Smooth muscle cell (in vitro differentiated cells): ENCODE measurements at regions not wholly inside any gene's neighbourhood (a gene's known extent, or its start where the extent isn't known, plus 50 kb on each side); places are given as distances from the start of the nearest gene placed in this dataset.

Experiments
- DNase-seq: peaks from one replicate; lab custom pipeline; 2025; ENCODE audit not compliant: unreplicated experiment; lab: John Stamatoyannopoulos, UW
- H2AFZ ChIP-seq: fragments of 200-600 bp; sonication (generic); 2 replicates; pipeline ENCODE4 v1.6.0; 2016; ENCODE audit warnings: antibody characterized with exemption, low read depth, mild to moderate bottlenecking
- H3F3A ChIP-seq: fragments of 200-600 bp; sonication (generic); 2 replicates; pipeline ENCODE4 v1.6.0; 2017; ENCODE audit warnings: antibody characterized with exemption, low read depth
- H3K27ac ChIP-seq: fragments of 200-600 bp; sonication (generic); 2 replicates; pipeline ENCODE4 v1.5.1; 2016; ENCODE audit warnings: low read depth, mild to moderate bottlenecking
- H3K27me3 ChIP-seq: fragments of 200-600 bp; sonication (generic); 2 replicates; pipeline ENCODE4 v1.6.1; 2016; ENCODE audit warnings: low read depth, mild to moderate bottlenecking
- H3K36me3 ChIP-seq: fragments of 200-600 bp; sonication (generic); 2 replicates; pipeline ENCODE4 v1.5.1; 2016; ENCODE audit warnings: low read depth
- H3K4me1 ChIP-seq: fragments of 200-600 bp; sonication (generic); 2 replicates; pipeline ENCODE4 v1.5.1; 2016; ENCODE audit warnings: low read depth
- H3K4me2 ChIP-seq: fragments of 200-600 bp; sonication (generic); 2 replicates; pipeline ENCODE4 v1.6.0; 2016; ENCODE audit warnings: mild to moderate bottlenecking
- H3K4me3 ChIP-seq: fragments of 200-600 bp; sonication (generic); 2 replicates; pipeline ENCODE4 v1.5.1; 2016; ENCODE audit warnings: mild to moderate bottlenecking
- H3K79me2 ChIP-seq: fragments of 200-600 bp; sonication (generic); 2 replicates; pipeline ENCODE4 v1.6.0; 2016; ENCODE audit warnings: low read depth, mild to moderate bottlenecking
- H3K9ac ChIP-seq: fragments of 200-600 bp; sonication (generic); 2 replicates; pipeline ENCODE4 v1.6.0; 2016; ENCODE audit warnings: low read depth
- H3K9me3 ChIP-seq: fragments of 200-600 bp; sonication (generic); replicated peaks from 2 replicates; pipeline ENCODE4 v1.5.1; 2016; ENCODE audit warnings: low read depth
- H4K20me1 ChIP-seq: fragments of 200-600 bp; sonication (generic); 2 replicates; pipeline ENCODE4 v1.6.0; 2016; ENCODE audit warnings: low read depth
- CTCF ChIP-seq: fragments of 200-600 bp; sonication (generic); IDR thresholded peaks from 2 replicates; pipeline ENCODE4 v1.5.1; 2017; ENCODE audit warnings: borderline replicate concordance, mild to moderate bottlenecking, antibody characterized with exemption; ENCODE audit not compliant: insufficient read depth, poor library complexity, severe bottlenecking
- WGBS: methylation state at CpG from one replicate; pipeline ENCODE4 v1.1.7; 2016; ENCODE audit warnings: low lambda C conversion rate; 5-methylcytosine and 5-hydroxymethylcytosine counted together

- H3F3A ChIP-seq = no peaks in the 10 kb centered on the region
- WGBS = 89% methylated on average over 10 of the region's 10 CpGs
- H3K27me3 ChIP-seq = peaks cover 21% of the 10 kb centered on the region
- H3K27ac ChIP-seq = no peak overlapping the region
- H3K9me3 ChIP-seq = no peaks in the 10 kb centered on the region
- no peaks in the 10 kb centered on the region for H3K36me3 ChIP-seq
- no peak overlapping the region for H3K4me2 ChIP-seq
- no peak overlapping the region for H3K9ac ChIP-seq
- DNase-seq = no peak
- H4K20me1 ChIP-seq = no peaks in the 10 kb centered on the region
- no peak for TF ChIP-seq CTCF
- no peaks in the 10 kb centered on the region for H3K79me2 ChIP-seq
- H3K4me1 ChIP-seq = peaks cover 7% of the 10 kb centered on the region
- H3K4me3 ChIP-seq = no peak overlapping the region
- H2AFZ ChIP-seq = no peak overlapping the region
These were observed 180.0 kb upstream of the LINGO1 start for GRCh38 chr15:77812664-77813063.

- TF ChIP-seq CTCF = no peak
- no peaks in the 10 kb centered on the region for H3K79me2 ChIP-seq
- 70% methylated on average over 5 of the region's 5 CpGs for WGBS
These were observed 178.6 kb upstream of the LINGO1 start for GRCh38 chr15:77811270-77811669.

GRCh38 chr15:77810130-77810571 lies 177.4 kb upstream of the LINGO1 start:
- no peak for TF ChIP-seq CTCF
- DNase-seq = no peak
- H3K9ac ChIP-seq = no peak overlapping the region
- H3K27me3 ChIP-seq = peaks cover 6% of the 10 kb centered on the region
- H3K9me3 ChIP-seq = no peaks in the 10 kb centered on the region
- 74% methylated on average over 6 of the region's 6 CpGs for WGBS
- no peaks in the 10 kb centered on the region for H4K20me1 ChIP-seq
- H3K36me3 ChIP-seq = no peaks in the 10 kb centered on the region
- no peak overlapping the region for H3K4me2 ChIP-seq
- H3K79me2 ChIP-seq = no peaks in the 10 kb centered on the region
- H3F3A ChIP-seq = no peaks in the 10 kb centered on the region
- H3K4me1 ChIP-seq = no peaks in the 10 kb centered on the region
- no peak overlapping the region for H3K4me3 ChIP-seq
- H2AFZ ChIP-seq = no peak overlapping the region
- no peak overlapping the region for H3K27ac ChIP-seq

More at GRCh38 chr15:77811270-77811669, 178.6 kb upstream of the LINGO1 start:
- no peaks in the 10 kb centered on the region for H3K9me3 ChIP-seq
- no peak overlapping the region for H3K27ac ChIP-seq
- H3K4me3 ChIP-seq = no peak overlapping the region
- H2AFZ ChIP-seq = no peak overlapping the region
- no peaks in the 10 kb centered on the region for H3K36me3 ChIP-seq
- H3K4me1 ChIP-seq = no peaks in the 10 kb centered on the region
- H3F3A ChIP-seq = no peaks in the 10 kb centered on the region
- H3K4me2 ChIP-seq = no peak overlapping the region
- no peaks in the 10 kb centered on the region for H4K20me1 ChIP-seq
- H3K27me3 ChIP-seq = peaks cover 7% of the 10 kb centered on the region
- DNase-seq = no peak
- no peak overlapping the region for H3K9ac ChIP-seq

- H4K20me1 ChIP-seq = no peaks in the 10 kb centered on the region
- no peak overlapping the region for H3K27ac ChIP-seq
- no peak for TF ChIP-seq CTCF
- 96% methylated on average over 8 of the region's 8 CpGs for WGBS
- no peaks in the 10 kb centered on the region for H3K79me2 ChIP-seq
- no peak overlapping the region for H3K4me3 ChIP-seq
- H2AFZ ChIP-seq = no peak overlapping the region
- no peaks in the 10 kb centered on the region for H3F3A ChIP-seq
- no peak overlapping the region for H3K4me2 ChIP-seq
- H3K9me3 ChIP-seq = no peaks in the 10 kb centered on the region
- no peak overlapping the region for H3K9ac ChIP-seq
- no peaks in the 10 kb centered on the region for H3K36me3 ChIP-seq
- DNase-seq = no peak
- H3K4me1 ChIP-seq = no peaks in the 10 kb centered on the region
- H3K27me3 ChIP-seq = peaks cover under 1% of the 10 kb centered on the region
These were observed 176.0 kb upstream of the LINGO1 start for GRCh38 chr15:77808581-77809177.
